ENCODE measurements at regions not wholly inside any gene's neighbourhood (a gene's known extent, or its start where the extent isn't known, plus 50 kb on each side); places are given as distances from the start of the nearest gene placed in this dataset.

DNA sequence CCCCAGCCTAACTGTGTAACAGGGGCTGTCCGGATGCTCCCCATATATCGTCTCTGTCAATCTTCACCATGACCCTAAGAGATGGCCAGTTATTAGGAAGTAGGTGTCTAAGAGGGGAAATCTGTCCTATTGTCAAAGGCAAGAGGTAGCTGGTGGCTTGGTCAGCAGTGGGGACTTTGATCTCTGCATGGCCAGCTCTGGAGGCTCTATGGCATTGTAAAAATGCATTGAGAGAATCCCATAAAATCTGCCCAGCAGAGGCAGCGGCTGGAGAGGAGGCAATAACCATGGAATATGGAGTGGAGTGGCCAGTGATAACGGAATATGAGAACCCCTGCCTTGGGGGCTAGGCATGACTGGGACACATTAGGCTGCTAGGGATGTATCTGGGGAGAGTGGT, 88.8 kb downstream of the MRM1 start:
- ChIA-PET RAD21 (ENCODE audit: low non-redundant PET in 1 of 2, low total read pairs in 2 of 2, uncharacterized antibody in 2 of 2, unreplicated experiment in 2 of 2) (no interaction called here), CTCF (no interaction called here), POLR2A (no interaction called here)
- ATAC-seq (no peak), DNase-seq (ENCODE audit: low read depth, low spot score) (no peak)
- no peak overlapping the region for H3K4me3 ChIP-seq (replicated peaks in 1 of 2; ENCODE audit: low read depth in 1 of 2, low read length in 2 of 2)
- TF ChIP-seq SP1 (IDR thresholded peaks at IDR 0.05; ENCODE audit: low read depth) (no peak), RAD21 (IDR thresholded peaks at IDR 0.05; ENCODE audit: low read depth) (no peak), POLR2AphosphoS5 (IDR thresholded peaks at IDR 0.05; ENCODE audit: low read depth, low read length) (no peak), CEBPB (IDR thresholded peaks at IDR 0.05; ENCODE audit: low read depth) (no peak), EGR1 (IDR thresholded peaks at IDR 0.05; ENCODE audit: low read depth) (no peak), CBX3 (IDR thresholded peaks at IDR 0.05; ENCODE audit: low read depth) (no peak), YY1 (IDR thresholded peaks at IDR 0.05; ENCODE audit: extremely low read depth, insufficient replicate concordance, low read depth, low read length) (no peak), SIN3A (IDR thresholded peaks at IDR 0.05; ENCODE audit: low read depth) (no peak), ELF1 (IDR thresholded peaks at IDR 0.05; ENCODE audit: borderline replicate concordance, low read depth) (no peak), SRF (IDR thresholded peaks at IDR 0.05; ENCODE audit: low read depth) (no peak), JUND (IDR thresholded peaks at IDR 0.05) (no peak), ZFX (IDR thresholded peaks at IDR 0.05) (no peak)
- TF ChIP-seq, protein P1, sequence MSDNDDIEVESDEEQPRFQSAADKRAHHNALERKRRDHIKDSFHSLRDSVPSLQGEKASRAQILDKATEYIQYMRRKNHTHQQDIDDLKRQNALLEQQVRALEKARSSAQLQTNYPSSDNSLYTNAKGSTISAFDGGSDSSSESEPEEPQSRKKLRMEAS (IDR thresholded peaks at IDR 0.05): no peak
- H4K20me1 ChIP-seq (ENCODE audit: insufficient read depth): no peaks in the 10 kb centered on the region
- H3K27me3 ChIP-seq (ENCODE audit: insufficient read depth, low read length): peaks cover 36% of the 10 kb centered on the region
- no peaks in the 10 kb centered on the region for H3K9me2 ChIP-seq (ENCODE audit: insufficient read depth)
- BruUV-seq (replicated peaks): no TSS peak
- H3K4me2 ChIP-seq (ENCODE audit: low read length): no peak overlapping the region
- no peaks in the 10 kb centered on the region for H3K79me2 ChIP-seq (ENCODE audit: insufficient read depth, low read length)
- no peak overlapping the region for H3K27ac ChIP-seq (ENCODE audit: low read depth, low read length)
- H3K36me3 ChIP-seq (ENCODE audit: control insufficient read depth in 1 of 2, insufficient read depth in 2 of 2, low read length in 2 of 2): no peaks in the 10 kb centered on the region
- no peak overlapping the region for H2AFZ ChIP-seq (ENCODE audit: low read depth, low read length, poor library complexity, severe bottlenecking)
- no peak overlapping the region for H3K9ac ChIP-seq (ENCODE audit: low read length)
- intact Hi-C loops (cut with micrococcal nuclease): no loop called here
- H3K9me3 ChIP-seq (ENCODE audit: control insufficient read depth in 1 of 2, insufficient read depth in 1 of 2, low read depth in 1 of 2, low read length in 2 of 2): no peaks in the 10 kb centered on the region
- H3K4me1 ChIP-seq (ENCODE audit: control insufficient read depth in 1 of 2, insufficient read depth in 2 of 2, low read length in 2 of 2): no peaks in the 10 kb centered on the region

DNA sequence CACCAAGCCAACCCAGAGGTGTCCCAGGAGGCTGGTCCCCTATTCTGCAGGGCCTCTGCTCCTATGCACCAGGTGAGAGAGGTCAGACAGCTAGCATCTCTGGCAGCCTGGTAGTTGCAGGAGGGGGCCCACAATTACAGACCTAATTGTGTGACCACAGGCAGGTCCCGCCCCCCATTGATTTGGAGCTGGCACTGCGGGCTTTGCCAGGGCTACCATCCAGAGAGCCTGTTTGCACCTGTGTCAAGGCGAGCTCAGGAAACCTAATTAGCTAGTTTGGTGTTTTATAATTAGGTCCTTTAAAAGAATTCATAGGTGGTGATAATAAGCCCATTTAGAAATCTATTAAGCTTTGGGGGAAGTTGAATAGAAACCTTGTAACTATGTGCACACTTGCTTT, 90.2 kb downstream of the MRM1 start:
- no peaks in the 10 kb centered on the region for H3K4me1 ChIP-seq (ENCODE audit: control insufficient read depth in 1 of 2, insufficient read depth in 2 of 2, low read length in 2 of 2)
- POLR2A ChIA-PET: no interaction called here
- no peak overlapping the region for H3K4me2 ChIP-seq (ENCODE audit: low read length)
- no peaks in the 10 kb centered on the region for H4K20me1 ChIP-seq (ENCODE audit: insufficient read depth)
- no peak for ATAC-seq
- peaks cover 36% of the 10 kb centered on the region for H3K27me3 ChIP-seq (ENCODE audit: insufficient read depth, low read length)
- H3K36me3 ChIP-seq (ENCODE audit: control insufficient read depth in 1 of 2, insufficient read depth in 2 of 2, low read length in 2 of 2): no peaks in the 10 kb centered on the region
- intact Hi-C loops (cut with micrococcal nuclease): no loop called here
- no peak overlapping the region for H3K27ac ChIP-seq (ENCODE audit: low read depth, low read length)
- CTCF ChIA-PET: no interaction called here
- H2AFZ ChIP-seq (ENCODE audit: low read depth, low read length, poor library complexity, severe bottlenecking): no peak overlapping the region
- BruUV-seq (replicated peaks): no TSS peak
- no peak overlapping the region for H3K9ac ChIP-seq (ENCODE audit: low read length)
- H3K9me3 ChIP-seq (ENCODE audit: control insufficient read depth in 1 of 2, insufficient read depth in 1 of 2, low read depth in 1 of 2, low read length in 2 of 2): no peaks in the 10 kb centered on the region
- H3K9me2 ChIP-seq (ENCODE audit: insufficient read depth): no peaks in the 10 kb centered on the region
- no peak for DNase-seq (ENCODE audit: low read depth, low spot score)
- RAD21 ChIA-PET (ENCODE audit: low non-redundant PET in 1 of 2, low total read pairs in 2 of 2, uncharacterized antibody in 2 of 2, unreplicated experiment in 2 of 2): no interaction called here
- H3K79me2 ChIP-seq (ENCODE audit: insufficient read depth, low read length): no peaks in the 10 kb centered on the region
- no peak overlapping the region for H3K4me3 ChIP-seq (replicated peaks in 1 of 2; ENCODE audit: low read depth in 1 of 2, low read length in 2 of 2)
- TF ChIP-seq TCF7L2 (IDR thresholded peaks at IDR 0.05; ENCODE audit: borderline replicate concordance, extremely low read depth, insufficient read depth, insufficient read length) (no peak), ZNF274 (IDR thresholded peaks at IDR 0.05; ENCODE audit: low read depth, low read length) (no peak), SP1 (IDR thresholded peaks at IDR 0.05; ENCODE audit: low read depth) (no peak), FOSL1 (IDR thresholded peaks at IDR 0.05; ENCODE audit: low read depth) (no peak), JUND (IDR thresholded peaks at IDR 0.05) (no peak), SRF (IDR thresholded peaks at IDR 0.05; ENCODE audit: low read depth) (no peak), CBX3 (IDR thresholded peaks at IDR 0.05; ENCODE audit: low read depth) (no peak), SIN3A (IDR thresholded peaks at IDR 0.05; ENCODE audit: low read depth) (no peak), EZH2phosphoT487 (IDR thresholded peaks at IDR 0.05; ENCODE audit: borderline replicate concordance) (no peak), YY1 (IDR thresholded peaks at IDR 0.05; ENCODE audit: extremely low read depth, insufficient replicate concordance, low read depth, low read length) (no peak), CEBPB (IDR thresholded peaks at IDR 0.05; ENCODE audit: low read depth) (no peak), ELF1 (IDR thresholded peaks at IDR 0.05; ENCODE audit: borderline replicate concordance, low read depth) (no peak), RAD21 (IDR thresholded peaks at IDR 0.05; ENCODE audit: low read depth) (no peak), EGR1 (IDR thresholded peaks at IDR 0.05; ENCODE audit: low read depth) (no peak), POLR2A (IDR thresholded peaks at IDR 0.05; ENCODE audit: borderline replicate concordance, extremely low read depth, insufficient read depth, insufficient read length) (no peak)
- TF ChIP-seq, protein P1 (IDR thresholded peaks at IDR 0.05): no peak
- TF ChIP-seq, protein P2, sequence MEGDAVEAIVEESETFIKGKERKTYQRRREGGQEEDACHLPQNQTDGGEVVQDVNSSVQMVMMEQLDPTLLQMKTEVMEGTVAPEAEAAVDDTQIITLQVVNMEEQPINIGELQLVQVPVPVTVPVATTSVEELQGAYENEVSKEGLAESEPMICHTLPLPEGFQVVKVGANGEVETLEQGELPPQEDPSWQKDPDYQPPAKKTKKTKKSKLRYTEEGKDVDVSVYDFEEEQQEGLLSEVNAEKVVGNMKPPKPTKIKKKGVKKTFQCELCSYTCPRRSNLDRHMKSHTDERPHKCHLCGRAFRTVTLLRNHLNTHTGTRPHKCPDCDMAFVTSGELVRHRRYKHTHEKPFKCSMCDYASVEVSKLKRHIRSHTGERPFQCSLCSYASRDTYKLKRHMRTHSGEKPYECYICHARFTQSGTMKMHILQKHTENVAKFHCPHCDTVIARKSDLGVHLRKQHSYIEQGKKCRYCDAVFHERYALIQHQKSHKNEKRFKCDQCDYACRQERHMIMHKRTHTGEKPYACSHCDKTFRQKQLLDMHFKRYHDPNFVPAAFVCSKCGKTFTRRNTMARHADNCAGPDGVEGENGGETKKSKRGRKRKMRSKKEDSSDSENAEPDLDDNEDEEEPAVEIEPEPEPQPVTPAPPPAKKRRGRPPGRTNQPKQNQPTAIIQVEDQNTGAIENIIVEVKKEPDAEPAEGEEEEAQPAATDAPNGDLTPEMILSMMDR (IDR thresholded peaks at IDR 0.05 in 2 of 3, conservative IDR thresholded peaks at IDR 0.05 in 1 of 3; ENCODE audit: borderline replicate concordance in 1 of 3, insufficient read depth in 1 of 3, low read depth in 2 of 3, low read length in 2 of 3): no peak
- TF ChIP-seq, protein P3, sequence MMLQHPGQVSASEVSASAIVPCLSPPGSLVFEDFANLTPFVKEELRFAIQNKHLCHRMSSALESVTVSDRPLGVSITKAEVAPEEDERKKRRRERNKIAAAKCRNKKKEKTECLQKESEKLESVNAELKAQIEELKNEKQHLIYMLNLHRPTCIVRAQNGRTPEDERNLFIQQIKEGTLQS (IDR thresholded peaks at IDR 0.05): no peak
